Heart right ventricle (tissue), 16 donors: ENCODE measurements at regions not wholly inside any gene's neighbourhood (a gene's known extent, or its start where the extent isn't known, plus 50 kb on each side); places are given as distances from the start of the nearest gene placed in this dataset.
"Not testable (repeated sequence)": the region's sequence is repeated elsewhere in the genome, so short reads cannot be mapped to it uniquely, and the experiment has no call there.

Experiments
- ATAC-seq, 8 donors: fragments of 200-7000 bp; cut with Tn5 transposase; one replicate each; pipeline ENCODE4 v1.9.1; 2020; ENCODE audit warnings: mild to moderate bottlenecking in 8 of 8, moderate library complexity in 8 of 8, moderate number of reproducible peaks in 1 of 8
- DNase-seq, 2 donors: peaks; one replicate each; pipeline ENCODE4 v3.0.0-alpha.2; 2020
- H3K27ac ChIP-seq, 10 donors: fragments of 200-600 bp; sonication (generic) in 2 of 10; one replicate each; pipeline versions ENCODE4 v1.5.0 to v1.8.0; 2020 to 2022; ENCODE audit warnings: mild to moderate bottlenecking in 3 of 10
- H3K27me3 ChIP-seq, 7 donors: fragments of 200-600 bp; one replicate each; pipeline ENCODE4 v1.8.0; 2021 to 2022; ENCODE audit warnings: mild to moderate bottlenecking in 2 of 7
- H3K36me3 ChIP-seq, 9 donors: fragments of 200-600 bp; sonication (generic) in 1 of 9; one replicate each; pipeline versions ENCODE4 v1.5.0 to v1.8.0; 2020 to 2022; ENCODE audit warnings: mild to moderate bottlenecking in 2 of 9
- H3K4me1 ChIP-seq, 9 donors: fragments of 200-600 bp; sonication (generic) in 1 of 9; one replicate each; pipeline versions ENCODE4 v1.5.0 to v1.8.0; 2020 to 2022; ENCODE audit warnings: mild to moderate bottlenecking in 4 of 9
- H3K4me3 ChIP-seq, 10 donors: fragments of 200-600 bp; sonication (generic) in 2 of 10; one replicate each; pipeline versions ENCODE4 v1.5.0 to v1.8.0; 2020 to 2022; ENCODE audit warnings: mild to moderate bottlenecking in 7 of 10, moderate library complexity in 2 of 10
- H3K9me3 ChIP-seq, 11 donors: fragments of 200-600 bp in 10 of 11; sonication (generic) in 2 of 11; one replicate each; pipeline versions ENCODE4 v1.5.0 to v1.8.0; 2013 to 2022; ENCODE audit warnings: mild to moderate bottlenecking in 2 of 11, control low read depth in 1 of 11, moderate library complexity in 1 of 11
- WGBS, 2 donors: extraction: QIAGEN DNeasy Blood & Tissue Kit; methylation state at CpG; one replicate each; pipeline ENCODE4 v1.1.7; 2013; ENCODE audit warnings: inconsistent platforms in 1 of 2; 5-methylcytosine and 5-hydroxymethylcytosine counted together
- intact Hi-C, 10 donors: fragments of 100-400 bp; cut with DNase I; formaldehyde crosslinking; loops; one replicate each; pipeline versions ENCODE4 v1.11.1 to v1.14.2; 2022
- TF ChIP-seq, protein P1 (sequence below), 9 donors: fragments of 200-600 bp; sonication (generic) in 2 of 9; IDR thresholded peaks; one replicate each; pipeline versions ENCODE4 v1.5.0 to v1.8.0; 2021 to 2022; ENCODE audit warnings: antibody characterized with exemption in 9 of 9, mild to moderate bottlenecking in 5 of 9, moderate library complexity in 1 of 9
- donor health status: Arrhythmogenic right ventricular cardiomyopathy.
- donor health status: ischemic (EF 13 %, LVEDD 7.1; RV severe dilation, severe dysfunction).
- donor health status: healthy with polysubstance abuse.
- donor health status: DM: no; HTN: yes; CAD: no.
- donor health status: DM: no; HTN: no; CAD: no.
- donor health status: ischemic (EF 25% LVEDD 6.9; RV normal size, moderate dysfunction).
- donor health status: ischemic (EF 25% LVEDD 5.7; RV mildly dilated, moderate dysfunction).
- donor health status: healthy.
- donor health status: DM: yes; HTN: yes; CAD: no.
- donor health status: Ischemic cardiomyopathy.
- donor health status: ischemic (EF 35%, LVEDD 5.7; RV mildly dilated, moderate dysfunction).
- donor health status: nonischemic (EF 11% LVEDD 7.7; RV severe dilation, severe dysfunction).
- donor health status: DM: yes; HTN: yes; CAD: no.
- donor health status: PGD.
- donor health status: ischemic (EF 29% LVEDD 5.4; RV normal size, mild dysfunction).
- donor health status: nonischemic (EF 23%, LVEDD 6.1; RV moderate dilation, normal function).

- peaks cover 0 to 37% (median 22%) of the 10 kb centered on the region in 9 donors for H3K4me1 ChIP-seq
- ATAC-seq (peak in 3 of 8 donors; percentile 39 to 44 (median 41)), DNase-seq (peak in 1 of 2 donors; percentile 37)
- no peak overlapping the region for H3K4me3 ChIP-seq
- no peaks in the 10 kb centered on the region for H3K9me3 ChIP-seq
- H3K27me3 ChIP-seq, result no peaks in the 10 kb centered on the region
- TF ChIP-seq, protein P1, sequence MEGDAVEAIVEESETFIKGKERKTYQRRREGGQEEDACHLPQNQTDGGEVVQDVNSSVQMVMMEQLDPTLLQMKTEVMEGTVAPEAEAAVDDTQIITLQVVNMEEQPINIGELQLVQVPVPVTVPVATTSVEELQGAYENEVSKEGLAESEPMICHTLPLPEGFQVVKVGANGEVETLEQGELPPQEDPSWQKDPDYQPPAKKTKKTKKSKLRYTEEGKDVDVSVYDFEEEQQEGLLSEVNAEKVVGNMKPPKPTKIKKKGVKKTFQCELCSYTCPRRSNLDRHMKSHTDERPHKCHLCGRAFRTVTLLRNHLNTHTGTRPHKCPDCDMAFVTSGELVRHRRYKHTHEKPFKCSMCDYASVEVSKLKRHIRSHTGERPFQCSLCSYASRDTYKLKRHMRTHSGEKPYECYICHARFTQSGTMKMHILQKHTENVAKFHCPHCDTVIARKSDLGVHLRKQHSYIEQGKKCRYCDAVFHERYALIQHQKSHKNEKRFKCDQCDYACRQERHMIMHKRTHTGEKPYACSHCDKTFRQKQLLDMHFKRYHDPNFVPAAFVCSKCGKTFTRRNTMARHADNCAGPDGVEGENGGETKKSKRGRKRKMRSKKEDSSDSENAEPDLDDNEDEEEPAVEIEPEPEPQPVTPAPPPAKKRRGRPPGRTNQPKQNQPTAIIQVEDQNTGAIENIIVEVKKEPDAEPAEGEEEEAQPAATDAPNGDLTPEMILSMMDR (IDR thresholded peaks at IDR 0.05), result no peak
- 3 to 4% methylated on average over 1 of the region's 1 CpG for WGBS, 2 donors
- H3K27ac ChIP-seq, result no peak overlapping the region
- intact Hi-C loops, result no loop called here
- no peaks in the 10 kb centered on the region for H3K36me3 ChIP-seq
Observed at GRCh38 chr4:127505203-127505602, 127.6 kb upstream of the INTU start.

- peak in 1 of 8 donors; percentile 34 for ATAC-seq
- TF ChIP-seq, protein P1 (IDR thresholded peaks at IDR 0.05), result no peak
- DNase-seq, result peak; percentile 5 to 19
- H3K27ac ChIP-seq, result peak overlapping the region in 1 of 10 donors; percentile 23
- WGBS, 2 donors, result 44 to 62% methylated on average over 1 of the region's 1 CpG
- no peak overlapping the region for H3K4me3 ChIP-seq
- intact Hi-C loops, result no loop called here
- peaks cover 0 to 26% (median 12%) of the 10 kb centered on the region in 9 donors for H3K4me1 ChIP-seq
- no peaks in the 10 kb centered on the region for H3K36me3 ChIP-seq
- no peaks in the 10 kb centered on the region for H3K9me3 ChIP-seq
- H3K27me3 ChIP-seq, result no peaks in the 10 kb centered on the region
Observed at GRCh38 chr4:127506283-127506682, 126.5 kb upstream of the INTU start.

- no peak overlapping the region for H3K27ac ChIP-seq
- TF ChIP-seq, protein P1 (IDR thresholded peaks at IDR 0.05), result no peak
- 60 to 79% methylated on average over 1 of the region's 1 CpG for WGBS, 2 donors
- peaks cover 0 to 23% (median 11%) of the 10 kb centered on the region in 9 donors for H3K4me1 ChIP-seq
- ATAC-seq, result no peak
- no peaks in the 10 kb centered on the region for H3K36me3 ChIP-seq
- H3K27me3 ChIP-seq, result no peaks in the 10 kb centered on the region
- intact Hi-C loops, result no loop called here
- H3K9me3 ChIP-seq, result no peaks in the 10 kb centered on the region
- no peak overlapping the region for H3K4me3 ChIP-seq
- no peak for DNase-seq
Observed at GRCh38 chr4:127509155-127509554, 123.6 kb upstream of the INTU start.

GRCh38 chr4:127512672-127513071, 120.1 kb upstream of the INTU start:
- H3K4me1 ChIP-seq, DNase-seq, ATAC-seq, H3K27ac ChIP-seq, intact Hi-C loops, H3K36me3 ChIP-seq, H3K9me3 ChIP-seq, H3K27me3 ChIP-seq, H3K4me3 ChIP-seq: not testable (repeated sequence)
- WGBS, 2 donors, result 89 to 90% methylated on average over 3 of the region's 3 CpGs

DNA sequence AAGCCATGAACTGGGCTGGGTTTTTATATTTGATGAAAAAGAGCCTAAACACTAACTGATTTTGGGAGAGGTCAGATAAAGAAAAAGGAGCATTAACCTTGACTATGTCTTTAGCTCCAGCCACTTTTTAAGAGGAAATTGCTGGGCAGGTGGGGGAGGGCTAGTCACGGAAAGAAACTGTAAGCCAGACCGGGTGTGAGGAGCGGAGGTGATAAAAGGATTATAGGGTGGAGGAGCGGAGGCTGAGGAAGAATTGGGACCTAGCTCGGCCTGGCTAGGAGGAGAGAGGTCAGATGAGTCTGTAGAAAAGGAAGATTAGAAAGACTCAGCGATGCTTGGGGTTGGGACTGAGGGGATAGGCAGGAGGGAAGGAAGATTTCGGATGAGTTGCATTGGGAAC, 117.5 kb upstream of the INTU start:
- DNase-seq, intact Hi-C loops, ATAC-seq, H3K36me3 ChIP-seq, H3K27me3 ChIP-seq, H3K27ac ChIP-seq, H3K4me3 ChIP-seq, H3K4me1 ChIP-seq, H3K9me3 ChIP-seq: not testable (repeated sequence)
- 77 to 80% methylated on average over 7 of the region's 7 CpGs for WGBS, 2 donors
